GM21423 (cell line): ENCODE measurements at regions not wholly inside any gene's neighbourhood (a gene's known extent, or its start where the extent isn't known, plus 50 kb on each side); places are given as distances from the start of the nearest gene placed in this dataset.

Experiments
- ATAC-seq: cut with Tn5 transposase; IDR thresholded peaks from one replicate; pipeline ENCODE4 v1.9.1; 2021; ENCODE audit warnings: mild to moderate bottlenecking, moderate library complexity; ENCODE audit not compliant: unreplicated experiment

- ATAC-seq, result no peak
Observed at GRCh38 chr1:59136541-59137275, 160.2 kb upstream of the FGGY start.

- ATAC-seq, result no peak
Observed at GRCh38 chr1:59137276-59137615, 159.6 kb upstream of the FGGY start.

- ATAC-seq, result no peak
Observed at GRCh38 chr1:59137968-59138367, 158.9 kb upstream of the FGGY start.

GRCh38 chr1:59138402-59138801, 158.5 kb upstream of the FGGY start:
- no peak for ATAC-seq

- ATAC-seq, result no peak
Observed at GRCh38 chr1:59139396-59139795, 157.5 kb upstream of the FGGY start.

- no peak for ATAC-seq
Observed at GRCh38 chr1:59141267-59141863, 155.5 kb upstream of the FGGY start.

- ATAC-seq, result no peak
Observed at GRCh38 chr1:59142311-59143132, 154.4 kb upstream of the FGGY start.

GRCh38 chr1:59143133-59143487, 153.8 kb upstream of the FGGY start:
- ATAC-seq, result no peak

GRCh38 chr1:59143811-59144210, 153.1 kb upstream of the FGGY start:
- ATAC-seq, result no peak

- no peak for ATAC-seq
Observed at GRCh38 chr1:59144959-59145358, 151.9 kb upstream of the FGGY start.

- ATAC-seq, result no peak
Observed at GRCh38 chr1:59146056-59146455, 150.8 kb upstream of the FGGY start.

- ATAC-seq, result peak; percentile 48
Observed at GRCh38 chr1:59146651-59147358, 150.1 kb upstream of the FGGY start.

GRCh38 chr1:59149435-59149834, 147.5 kb upstream of the FGGY start:
- ATAC-seq, result no peak

- peak; percentile 61 for ATAC-seq
Observed at GRCh38 chr1:59150577-59151386, 146.1 kb upstream of the FGGY start.

GRCh38 chr1:59151387-59151761, 145.5 kb upstream of the FGGY start:
- ATAC-seq, result no peak

- no peak for ATAC-seq
Observed at GRCh38 chr1:59151860-59152259, 145.0 kb upstream of the FGGY start.

GRCh38 chr1:59152511-59152910, 144.4 kb upstream of the FGGY start:
- ATAC-seq, result no peak

- no peak for ATAC-seq
Observed at GRCh38 chr1:59154401-59154800, 142.5 kb upstream of the FGGY start.

GRCh38 chr1:59155351-59155750, 141.5 kb upstream of the FGGY start:
- ATAC-seq, result no peak

GRCh38 chr1:59156051-59156450, 140.8 kb upstream of the FGGY start:
- ATAC-seq, result no peak
